H9 (cell line): ENCODE measurements at regions not wholly inside any gene's neighbourhood (a gene's known extent, or its start where the extent isn't known, plus 50 kb on each side); places are given as distances from the start of the nearest gene placed in this dataset.
"Not testable (repeated sequence)": the region's sequence is repeated elsewhere in the genome, so short reads cannot be mapped to it uniquely, and the experiment has no call there.

Experiments
- DNase-seq: peaks from one replicate; pipeline ENCODE4 v3.0.0-alpha.2; 2017
- H2AFZ ChIP-seq: one replicate; pipeline ENCODE4 v1.6.1; 2013; ENCODE audit warnings: mild to moderate bottlenecking, low read length, control low read depth, moderate library complexity
- H2AK5ac ChIP-seq: 2 replicates; pipeline ENCODE4 v1.6.1; 2013; ENCODE audit warnings: low read length, control low read depth, mixed read lengths; ENCODE audit not compliant: insufficient read length
- H2BK120ac ChIP-seq: one replicate; pipeline ENCODE4 v1.6.1; 2013; ENCODE audit warnings: low read depth, mild to moderate bottlenecking, low read length, control low read depth, inconsistent platforms; ENCODE audit not compliant: poor library complexity, severe bottlenecking
- H2BK12ac ChIP-seq: 2 replicates; pipeline ENCODE4 v1.6.1; 2013; ENCODE audit warnings: low read length, control low read depth, mixed read lengths, low read depth; ENCODE audit not compliant: insufficient read length
- H2BK15ac ChIP-seq: 2 replicates; pipeline ENCODE4 v1.6.1; 2013; ENCODE audit warnings: low read depth, low read length, control low read depth
- H2BK20ac ChIP-seq: one replicate; pipeline ENCODE4 v1.6.1; 2013; ENCODE audit warnings: low read depth, mild to moderate bottlenecking, low read length, control low read depth, inconsistent platforms; ENCODE audit not compliant: poor library complexity, severe bottlenecking
- H2BK5ac ChIP-seq: 2 replicates; pipeline ENCODE4 v1.6.1; 2013; ENCODE audit warnings: low read length, control low read depth, mixed read lengths; ENCODE audit not compliant: insufficient read length
- H3K14ac ChIP-seq: 2 replicates; pipeline ENCODE4 v1.6.1; 2013; ENCODE audit warnings: low read length, control low read depth; ENCODE audit not compliant: insufficient read depth
- H3K18ac ChIP-seq: 2 replicates; pipeline ENCODE4 v1.6.1; 2013; ENCODE audit warnings: low read depth, mild to moderate bottlenecking, mixed read lengths, low read length, control low read depth; ENCODE audit not compliant: insufficient read length
- H3K23ac ChIP-seq: 2 replicates; pipeline ENCODE4 v1.6.1; 2013; ENCODE audit warnings: low read length, control low read depth, mixed read lengths, low read depth; ENCODE audit not compliant: insufficient read length
- H3K23me2 ChIP-seq: 2 replicates; pipeline ENCODE4 v1.6.1; 2013; ENCODE audit warnings: low read depth, mild to moderate bottlenecking, mixed read lengths, low read length, control low read depth; ENCODE audit not compliant: insufficient read length, poor library complexity, severe bottlenecking
- H3K27ac ChIP-seq: 2 replicates; pipeline ENCODE4 v1.5.1; 2013; ENCODE audit warnings: low read length, control low read depth, mixed read lengths, low read depth; ENCODE audit not compliant: insufficient read length
- H3K27me3 ChIP-seq: 2 replicates; pipeline ENCODE4 v1.6.1; 2013; ENCODE audit warnings: low read length, control low read depth, inconsistent platforms; ENCODE audit not compliant: insufficient read depth
- H3K4ac ChIP-seq: 2 replicates; pipeline ENCODE4 v1.6.1; 2013; ENCODE audit warnings: low read depth, mild to moderate bottlenecking, control low read depth, inconsistent platforms, low read length, moderate library complexity
- H3K4me1 ChIP-seq: 2 replicates; pipeline ENCODE4 v1.6.1; 2013; ENCODE audit warnings: low read length, control low read depth, inconsistent platforms; ENCODE audit not compliant: insufficient read depth
- H3K4me2 ChIP-seq: 2 replicates; pipeline ENCODE4 v1.6.1; 2013; ENCODE audit warnings: low read length, control low read depth, mixed read lengths; ENCODE audit not compliant: insufficient read length, insufficient read depth
- H3K56ac ChIP-seq: 2 replicates; pipeline ENCODE4 v1.6.1; 2013; ENCODE audit warnings: low read depth, mild to moderate bottlenecking, mixed read lengths, low read length, control low read depth; ENCODE audit not compliant: insufficient read length
- H3K79me1 ChIP-seq: 2 replicates; pipeline ENCODE4 v1.6.1; 2013; ENCODE audit warnings: low read depth, mild to moderate bottlenecking, moderate library complexity, low read length, control low read depth, inconsistent platforms; ENCODE audit not compliant: insufficient read depth, poor library complexity, severe bottlenecking
- H3K79me2 ChIP-seq: 2 replicates; pipeline ENCODE4 v1.6.1; 2013; ENCODE audit warnings: low read length, control low read depth, inconsistent platforms; ENCODE audit not compliant: insufficient read depth
- H3K9ac ChIP-seq: 2 replicates; pipeline ENCODE4 v1.6.1; 2013; ENCODE audit warnings: low read length, control low read depth, mixed read lengths; ENCODE audit not compliant: insufficient read length; ENCODE audit errors: extremely low read depth
- H3K9me3 ChIP-seq: one replicate; pipeline ENCODE4 v1.6.1; 2013; ENCODE audit warnings: low read depth, low read length, inconsistent platforms; ENCODE audit not compliant: control insufficient read depth
- H3T11ph ChIP-seq: one replicate; pipeline ENCODE4 v1.6.1; 2013; ENCODE audit warnings: mild to moderate bottlenecking, low read length, control low read depth, inconsistent platforms
- H4K20me1 ChIP-seq: one replicate; pipeline ENCODE4 v1.6.1; 2013; ENCODE audit not compliant: control insufficient read depth, insufficient read length, insufficient read depth
- H4K5ac ChIP-seq: 2 replicates; pipeline ENCODE4 v1.6.1; 2013; ENCODE audit warnings: low read depth, mild to moderate bottlenecking, mixed read lengths, low read length, control low read depth; ENCODE audit not compliant: insufficient read length
- H4K8ac ChIP-seq: replicated peaks from 2 replicates; pipeline ENCODE4 v1.6.1; 2013; ENCODE audit warnings: low read length, control low read depth, mixed read lengths, low read depth; ENCODE audit not compliant: insufficient read length
- H4K91ac ChIP-seq: 2 replicates; pipeline ENCODE4 v1.6.1; 2013; ENCODE audit warnings: low read depth, mild to moderate bottlenecking, moderate library complexity, mixed read lengths, low read length, control low read depth; ENCODE audit not compliant: insufficient read length
- H3K27ac Mint-ChIP-seq, 3 experiments: 2 replicates in 2 of 3; 3 replicates in 1 of 3; pipeline ENCODE4 v1.8.0; 2020 to 2021; ENCODE audit warnings: mixed read lengths in 3 of 3, mild to moderate bottlenecking in 1 of 3, moderate library complexity in 1 of 3
- H3K27me3 Mint-ChIP-seq: 2 replicates; pipeline ENCODE4 v1.8.0; 2021; ENCODE audit warnings: low read depth, mild to moderate bottlenecking, moderate library complexity, mixed read lengths
- H3K36me3 Mint-ChIP-seq, 3 experiments: 2 replicates in 2 of 3; 3 replicates in 1 of 3; pipeline ENCODE4 v1.8.0; 2020 to 2021; ENCODE audit warnings: low read depth in 3 of 3, mixed read lengths in 3 of 3; ENCODE audit not compliant: insufficient read depth in 1 of 3
- H3K4me1 Mint-ChIP-seq, 2 experiments: 2 replicates each; pipeline ENCODE4 v1.8.0; 2020; ENCODE audit warnings: mixed read lengths in 2 of 2
- H3K4me3 Mint-ChIP-seq, 2 experiments: 2 replicates in 1 of 2; 3 replicates in 1 of 2; pipeline ENCODE4 v1.8.0; 2020 to 2021; ENCODE audit warnings: mild to moderate bottlenecking in 2 of 2, mixed read lengths in 2 of 2, moderate library complexity in 1 of 2
- H3K9me3 Mint-ChIP-seq, 2 experiments: 2 replicates in 1 of 2; 3 replicates in 1 of 2; pipeline ENCODE4 v1.8.0; 2020; ENCODE audit warnings: mild to moderate bottlenecking in 2 of 2, mixed read lengths in 2 of 2, moderate library complexity in 1 of 2
- WGBS: extraction: QIAGEN DNeasy Blood & Tissue Kit; methylation state at CpG from one replicate; pipeline ENCODE4 v1.1.7; 2013; ENCODE audit warnings: missing lambda C conversion rate, low lambda C conversion rate, mixed read lengths; ENCODE audit not compliant: insufficient read length; ENCODE audit errors: extremely low coverage; 5-methylcytosine and 5-hydroxymethylcytosine counted together
- TF ChIP-seq, protein P1 (sequence below): fragments of 200-600 bp; sonication (generic); conservative IDR thresholded peaks from 3 replicates; pipeline ENCODE4 v1.8.0; 2021; ENCODE audit warnings: antibody characterized with exemption, mild to moderate bottlenecking

DNA sequence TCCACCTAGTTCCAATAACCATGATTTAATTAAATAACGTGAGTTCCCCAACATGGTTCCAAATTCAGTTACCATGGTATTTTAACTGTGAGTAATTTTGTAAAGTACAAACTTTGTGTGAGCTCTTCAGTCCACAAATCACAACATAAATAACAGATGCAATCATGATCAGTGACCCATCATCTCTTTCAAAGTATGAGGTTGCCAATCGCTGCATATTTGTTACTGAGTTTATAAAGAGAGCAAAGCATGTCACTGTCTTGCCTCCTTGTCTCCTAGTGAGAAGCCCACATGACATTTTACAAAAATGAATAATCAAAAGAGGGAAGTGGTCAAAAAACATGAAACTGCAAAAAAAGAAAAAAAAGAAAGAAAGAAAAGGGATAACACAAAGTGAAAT, 69.1 kb upstream of the PDSS1 start:
- H3K79me1 ChIP-seq = no peaks in the 10 kb centered on the region
- WGBS = no CpG with 5 or more reads among the region's 2 CpGs
- TF ChIP-seq, protein P1, sequence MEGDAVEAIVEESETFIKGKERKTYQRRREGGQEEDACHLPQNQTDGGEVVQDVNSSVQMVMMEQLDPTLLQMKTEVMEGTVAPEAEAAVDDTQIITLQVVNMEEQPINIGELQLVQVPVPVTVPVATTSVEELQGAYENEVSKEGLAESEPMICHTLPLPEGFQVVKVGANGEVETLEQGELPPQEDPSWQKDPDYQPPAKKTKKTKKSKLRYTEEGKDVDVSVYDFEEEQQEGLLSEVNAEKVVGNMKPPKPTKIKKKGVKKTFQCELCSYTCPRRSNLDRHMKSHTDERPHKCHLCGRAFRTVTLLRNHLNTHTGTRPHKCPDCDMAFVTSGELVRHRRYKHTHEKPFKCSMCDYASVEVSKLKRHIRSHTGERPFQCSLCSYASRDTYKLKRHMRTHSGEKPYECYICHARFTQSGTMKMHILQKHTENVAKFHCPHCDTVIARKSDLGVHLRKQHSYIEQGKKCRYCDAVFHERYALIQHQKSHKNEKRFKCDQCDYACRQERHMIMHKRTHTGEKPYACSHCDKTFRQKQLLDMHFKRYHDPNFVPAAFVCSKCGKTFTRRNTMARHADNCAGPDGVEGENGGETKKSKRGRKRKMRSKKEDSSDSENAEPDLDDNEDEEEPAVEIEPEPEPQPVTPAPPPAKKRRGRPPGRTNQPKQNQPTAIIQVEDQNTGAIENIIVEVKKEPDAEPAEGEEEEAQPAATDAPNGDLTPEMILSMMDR = no peak

DNA sequence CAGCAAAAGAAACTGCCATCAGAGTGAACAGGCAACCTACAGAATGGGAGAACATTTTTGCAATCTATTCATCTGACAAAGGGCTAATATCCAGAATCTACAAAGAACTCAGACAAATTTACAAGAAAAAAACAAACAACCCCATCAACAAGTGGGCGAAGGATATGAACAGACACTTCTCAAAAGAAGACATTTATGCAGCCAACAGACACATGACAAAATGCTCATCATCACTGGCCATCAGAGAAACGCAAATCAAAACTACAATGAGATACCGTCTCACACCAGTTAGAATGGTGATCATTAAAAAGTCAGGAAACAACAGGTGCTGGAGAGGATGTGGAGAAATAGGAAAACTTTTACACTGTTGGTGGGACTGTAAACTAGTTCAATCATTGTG, 65.3 kb upstream of the PDSS1 start:
- WGBS = no CpG with 5 or more reads among the region's 3 CpGs
- H3K9me3 ChIP-seq, H3T11ph ChIP-seq, H2AK5ac ChIP-seq, H3K36me3 Mint-ChIP-seq, H4K5ac ChIP-seq, H2AFZ ChIP-seq, H2BK120ac ChIP-seq, H3K79me1 ChIP-seq, H3K27ac ChIP-seq, H3K9me3 Mint-ChIP-seq, H2BK12ac ChIP-seq, H3K27me3 Mint-ChIP-seq, H3K14ac ChIP-seq, H3K23ac ChIP-seq, H4K8ac ChIP-seq, H2BK15ac ChIP-seq, DNase-seq, H3K4me3 Mint-ChIP-seq, H2BK20ac ChIP-seq, H3K9ac ChIP-seq, H3K18ac ChIP-seq, H4K20me1 ChIP-seq, H3K79me2 ChIP-seq, H3K4me2 ChIP-seq, H3K56ac ChIP-seq, H3K4ac ChIP-seq, H4K91ac ChIP-seq, H3K4me1 Mint-ChIP-seq, H3K27me3 ChIP-seq, H3K23me2 ChIP-seq, H3K4me1 ChIP-seq, H3K27ac Mint-ChIP-seq, H2BK5ac ChIP-seq: not testable (repeated sequence)

More for the DNA sequence above, 69.1 kb upstream of the PDSS1 start:
- no peak overlapping the region for H3K14ac ChIP-seq
- H3K4me2 ChIP-seq = no peak overlapping the region
- H3K27me3 ChIP-seq = no peaks in the 10 kb centered on the region
- no peak overlapping the region for H2AFZ ChIP-seq
- no peaks in the 10 kb centered on the region for H3K9me3 ChIP-seq
- H3K9ac ChIP-seq = no peak overlapping the region
- no peak overlapping the region for H4K5ac ChIP-seq
- no peak overlapping the region for H2BK12ac ChIP-seq
- H3K4me1 ChIP-seq = no peaks in the 10 kb centered on the region
- no peaks in the 10 kb centered on the region for H3K23me2 ChIP-seq
- peaks cover 0 to 3% of the 10 kb centered on the region in 2 experiments; a peak in 2 of 4 replicates for H3K4me1 Mint-ChIP-seq
- no peak overlapping the region for H3K18ac ChIP-seq
- H3T11ph ChIP-seq = no peak overlapping the region
- H3K27me3 Mint-ChIP-seq = peaks cover 4% of the 10 kb centered on the region; the same call in 1 of the 2 replicates
- no peak overlapping the region for H4K91ac ChIP-seq
- H3K79me2 ChIP-seq = no peaks in the 10 kb centered on the region
- H3K4ac ChIP-seq = no peak overlapping the region
- DNase-seq = no peak
- no peak overlapping the region for H3K27ac Mint-ChIP-seq
- no peak overlapping the region for H2BK20ac ChIP-seq
- H2BK15ac ChIP-seq = no peak overlapping the region
- H2AK5ac ChIP-seq = no peak overlapping the region
- H3K9me3 Mint-ChIP-seq = peaks cover 0 to 3% of the 10 kb centered on the region in 2 experiments; a peak in 2 of 5 replicates
- H3K56ac ChIP-seq = no peak overlapping the region
- no peak overlapping the region for H2BK120ac ChIP-seq
- no peak overlapping the region for H3K27ac ChIP-seq
- no peak overlapping the region for H2BK5ac ChIP-seq
- no peak overlapping the region for H3K4me3 Mint-ChIP-seq
- H3K36me3 Mint-ChIP-seq = no peaks in the 10 kb centered on the region; a peak in 1 of 7 replicates
- no peak overlapping the region for H4K8ac ChIP-seq
- no peak overlapping the region for H3K23ac ChIP-seq
- no peaks in the 10 kb centered on the region for H4K20me1 ChIP-seq
